HCT116 (cell line): ENCODE measurements at regions not wholly inside any gene's neighbourhood (a gene's known extent, or its start where the extent isn't known, plus 50 kb on each side); places are given as distances from the start of the nearest gene placed in this dataset.

Experiments used
- ATAC-seq: fragments of 200-7000 bp; cut with Tn5 transposase; 2 replicates; pipeline ENCODE4 v1.9.1; 2020; ENCODE audit warnings: mild to moderate bottlenecking, moderate library complexity
- BruUV-seq: library from RNA; stranded (reverse); fragments of 400-500 nt; replicated peaks from 2 replicates; lab custom pipeline; 2021; lab: Mats Ljungman, UMichigan
- CTCF ChIA-PET: fragments of 300-600 bp; sonication (Branson Sonifier 250); formaldehyde crosslinking; loops from one replicate; lab custom pipeline; 2021; ENCODE audit warnings: antibody characterized with exemption; lab: Charles Lee
- POLR2A ChIA-PET: fragments of 300-600, 350-600 bp; sonication (Branson Sonifier 250); formaldehyde crosslinking; loops from one replicate; lab custom pipeline; 2021; ENCODE audit warnings: antibody characterized with exemption; lab: Charles Lee
- RAD21 ChIA-PET, 2 experiments: fragments of 300-600 bp; sonication (Branson Sonifier 250); formaldehyde crosslinking; loops; one replicate each; lab custom pipeline; 2023; ENCODE audit warnings: low total read pairs in 2 of 2; ENCODE audit not compliant: uncharacterized antibody in 2 of 2, unreplicated experiment in 2 of 2, low non-redundant PET in 1 of 2; lab: Charles Lee
- DNase-seq: peaks from one replicate; pipeline ENCODE4 v3.0.0-alpha.2; 2010; ENCODE audit warnings: low read depth, low spot score
- H2AFZ ChIP-seq: fragments of 200-600 bp; shearing (Covaris generic), sonication (generic); 2 replicates; pipeline ENCODE4 v1.6.1; 2017; ENCODE audit warnings: low read depth, mixed run types, mixed read lengths, antibody characterized with exemption, low read length; ENCODE audit not compliant: poor library complexity, severe bottlenecking
- H3K27ac ChIP-seq: 2 replicates; pipeline ENCODE4 v1.5.1; 2012; ENCODE audit warnings: low read depth, low read length
- H3K27me3 ChIP-seq: fragments of 200-600 bp; sonication (generic); 2 replicates; pipeline ENCODE4 v1.6.1; 2016; ENCODE audit warnings: mixed run types, low read length, mixed read lengths; ENCODE audit not compliant: insufficient read depth
- H3K36me3 ChIP-seq, 2 experiments: fragments of 200-500 bp in 1 of 2; fragments of 200-600 bp in 1 of 2; sonication (Bioruptor generic) in 1 of 2; sonication (generic) in 1 of 2; 2 replicates each; pipeline versions ENCODE4 v1.5.1 to v1.6.1; 2014 to 2016; ENCODE audit warnings: low read length in 2 of 2, inconsistent platforms in 1 of 2, mixed read lengths in 1 of 2, mixed run types in 1 of 2; ENCODE audit not compliant: insufficient read depth in 2 of 2, control insufficient read depth in 1 of 2
- H3K4me1 ChIP-seq, 2 experiments: fragments of 200-600 bp in 1 of 2; sonication (generic) in 1 of 2; 2 replicates each; pipeline versions ENCODE4 v1.5.1 to v1.6.1; 2012 to 2017; ENCODE audit warnings: low read length in 2 of 2, inconsistent platforms in 1 of 2, mild to moderate bottlenecking in 1 of 2, mixed read lengths in 1 of 2, mixed run types in 1 of 2, moderate library complexity in 1 of 2; ENCODE audit not compliant: insufficient read depth in 2 of 2, control insufficient read depth in 1 of 2
- H3K4me2 ChIP-seq: fragments of 200-600 bp; sonication (generic); 2 replicates; pipeline ENCODE4 v1.6.1; 2017; ENCODE audit warnings: mixed run types, low read length, mixed read lengths
- H3K4me3 ChIP-seq, 2 experiments: fragments of 200-600 bp in 1 of 2; sonication (generic) in 1 of 2; replicated peaks in 1 of 2; 2 replicates each; pipeline ENCODE4 v1.5.1; 2011 to 2016; ENCODE audit warnings: low read length in 2 of 2, control low read depth in 1 of 2, low read depth in 1 of 2, mild to moderate bottlenecking in 1 of 2, mixed read lengths in 1 of 2, mixed run types in 1 of 2
- H3K79me2 ChIP-seq: fragments of 200-600 bp; sonication (generic); 2 replicates; pipeline ENCODE4 v1.6.1; 2017; ENCODE audit warnings: mild to moderate bottlenecking, mixed run types, low read length, moderate library complexity, mixed read lengths; ENCODE audit not compliant: insufficient read depth
- H3K9ac ChIP-seq: fragments of 200-600 bp; sonication (generic); 2 replicates; pipeline ENCODE4 v1.6.1; 2016; ENCODE audit warnings: low read length, mixed read lengths
- H3K9me2 ChIP-seq: fragments of 200-600 bp; sonication (generic), shearing (Covaris generic); 2 replicates; pipeline ENCODE4 v1.6.1; 2017; ENCODE audit warnings: mixed run types, mild to moderate bottlenecking, moderate library complexity; ENCODE audit not compliant: insufficient read depth
- H3K9me3 ChIP-seq, 2 experiments: fragments of 200-500 bp in 1 of 2; fragments of 200-600 bp in 1 of 2; sonication (Bioruptor generic) in 1 of 2; sonication (generic) in 1 of 2; 2 replicates each; pipeline ENCODE4 v1.6.1; 2014 to 2017; ENCODE audit warnings: low read length in 2 of 2, mixed read lengths in 2 of 2, inconsistent platforms in 1 of 2, low read depth in 1 of 2, mild to moderate bottlenecking in 1 of 2, mixed run types in 1 of 2, moderate library complexity in 1 of 2; ENCODE audit not compliant: control insufficient read depth in 1 of 2, insufficient read depth in 1 of 2
- H4K20me1 ChIP-seq: fragments of 200-600 bp; sonication (generic), shearing (Covaris generic); 2 replicates; pipeline ENCODE4 v1.6.1; 2017; ENCODE audit warnings: mixed run types, mild to moderate bottlenecking, moderate library complexity; ENCODE audit not compliant: insufficient read depth
- CBX3 ChIP-seq: IDR thresholded peaks from 2 replicates; pipeline ENCODE4 v1.6.1; 2012; ENCODE audit warnings: low read depth
- CEBPB ChIP-seq: IDR thresholded peaks from 2 replicates; pipeline ENCODE4 v1.6.1; 2012; ENCODE audit warnings: low read depth
- ELF1 ChIP-seq: IDR thresholded peaks from 2 replicates; pipeline ENCODE4 v1.6.1; 2012; ENCODE audit warnings: low read depth, borderline replicate concordance
- FOSL1 ChIP-seq: IDR thresholded peaks from 2 replicates; pipeline ENCODE4 v1.6.1; 2012; ENCODE audit warnings: low read depth
- JUND ChIP-seq: IDR thresholded peaks from 2 replicates; pipeline ENCODE4 v1.6.1; 2012
- POLR2A ChIP-seq: IDR thresholded peaks from 2 replicates; pipeline ENCODE4 v1.7.0; 2011; ENCODE audit warnings: borderline replicate concordance; ENCODE audit not compliant: insufficient read depth, insufficient read length; ENCODE audit errors: extremely low read depth
- POLR2AphosphoS5 ChIP-seq: IDR thresholded peaks from 2 replicates; pipeline ENCODE4 v1.6.1; 2011; ENCODE audit warnings: mild to moderate bottlenecking, low read depth, low read length, moderate library complexity
- RAD21 ChIP-seq: IDR thresholded peaks from 2 replicates; pipeline ENCODE4 v1.6.1; 2012; ENCODE audit warnings: low read depth, mild to moderate bottlenecking
- SIN3A ChIP-seq: IDR thresholded peaks from 2 replicates; pipeline ENCODE4 v1.6.1; 2012; ENCODE audit warnings: low read depth
- SP1 ChIP-seq: IDR thresholded peaks from 2 replicates; pipeline ENCODE4 v1.6.1; 2012; ENCODE audit warnings: low read depth
- SRF ChIP-seq: IDR thresholded peaks from 2 replicates; pipeline ENCODE4 v1.6.1; 2012; ENCODE audit warnings: low read depth
- YY1 ChIP-seq: IDR thresholded peaks from 2 replicates; pipeline ENCODE4 v1.6.1; 2011; ENCODE audit warnings: low read length, low read depth, moderate library complexity, mild to moderate bottlenecking; ENCODE audit not compliant: insufficient replicate concordance; ENCODE audit errors: extremely low read depth
- ZFX ChIP-seq: fragments of 450-650 bp; IDR thresholded peaks from 2 replicates; pipeline ENCODE4 v1.6.1; 2017
- ZNF274 ChIP-seq: fragments of 200-500 bp; sonication (Bioruptor generic); IDR thresholded peaks from 2 replicates; pipeline ENCODE4 v1.6.1; 2014; ENCODE audit warnings: mild to moderate bottlenecking, low read depth, low read length, inconsistent platforms
- intact Hi-C: fragments of 100-400 bp; cut with micrococcal nuclease; formaldehyde crosslinking; loops from 2 replicates; pipeline ENCODE4 v1.10.0; 2022
- TF ChIP-seq, protein P1 (sequence below): IDR thresholded peaks from 2 replicates; pipeline ENCODE4 v1.6.1; 2012
- TF ChIP-seq, protein P2 (sequence below): IDR thresholded peaks from 2 replicates; pipeline ENCODE4 v1.6.1; 2012
- TF ChIP-seq, protein P3 (sequence below): IDR thresholded peaks from 2 replicates; pipeline ENCODE4 v1.6.1; 2012; ENCODE audit warnings: low read depth

DNA sequence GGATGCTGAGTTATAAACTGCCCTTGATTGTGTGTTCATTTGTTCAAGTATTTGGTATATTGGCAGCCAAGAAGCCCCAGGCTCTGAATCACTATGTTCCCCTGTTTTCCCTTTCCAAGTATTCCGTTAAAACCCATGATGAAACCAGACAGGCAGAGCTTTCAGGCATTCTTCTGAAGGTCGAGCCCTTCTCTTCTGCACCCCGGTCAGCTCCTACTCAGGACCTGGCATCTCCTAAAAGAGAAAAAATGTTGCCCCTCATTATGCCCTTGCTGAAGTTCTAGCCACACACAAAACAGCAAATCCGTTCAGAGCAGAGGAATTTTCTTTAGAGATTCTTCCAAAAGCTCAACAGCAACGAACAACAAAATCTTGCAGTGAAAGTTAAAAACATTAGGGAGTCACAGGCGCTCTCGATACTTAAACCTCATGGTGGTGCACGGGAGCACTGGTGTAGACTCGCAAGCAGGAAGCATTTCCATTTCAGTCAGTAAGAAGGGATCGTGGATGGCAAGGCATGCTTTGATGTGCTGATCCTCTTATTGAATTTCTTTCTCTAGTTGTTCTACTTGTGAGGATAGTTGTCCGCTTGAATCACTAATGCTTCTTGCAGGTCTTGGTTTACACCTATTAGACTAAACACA, 264.9 kb downstream of the SKIDA1 start:
- no peaks in the 10 kb centered on the region for H3K27me3 ChIP-seq
- H3K36me3 ChIP-seq = no peaks in the 10 kb centered on the region
- H4K20me1 ChIP-seq = no peaks in the 10 kb centered on the region
- DNase-seq = no peak
- peaks cover 4% of the 10 kb centered on the region in 2 experiments for H3K4me1 ChIP-seq
- H3K79me2 ChIP-seq = no peaks in the 10 kb centered on the region
- CTCF ChIA-PET = no interaction called here
- intact Hi-C loops = no loop called here
- H3K4me2 ChIP-seq = no peak overlapping the region
- H3K9me3 ChIP-seq = no peaks in the 10 kb centered on the region
- TF ChIP-seq SP1 = no peak
- no peak for TF ChIP-seq POLR2A
- no peak for TF ChIP-seq ZNF274
- no peak overlapping the region for H3K9ac ChIP-seq
- POLR2A ChIA-PET = no interaction called here
- no peak overlapping the region for H3K4me3 ChIP-seq
- H3K27ac ChIP-seq = no peak overlapping the region
- no peaks in the 10 kb centered on the region for H3K9me2 ChIP-seq
- H2AFZ ChIP-seq = no peak overlapping the region
- RAD21 ChIA-PET = no interaction called here
- ATAC-seq = no peak
- no TSS peak for BruUV-seq

DNA sequence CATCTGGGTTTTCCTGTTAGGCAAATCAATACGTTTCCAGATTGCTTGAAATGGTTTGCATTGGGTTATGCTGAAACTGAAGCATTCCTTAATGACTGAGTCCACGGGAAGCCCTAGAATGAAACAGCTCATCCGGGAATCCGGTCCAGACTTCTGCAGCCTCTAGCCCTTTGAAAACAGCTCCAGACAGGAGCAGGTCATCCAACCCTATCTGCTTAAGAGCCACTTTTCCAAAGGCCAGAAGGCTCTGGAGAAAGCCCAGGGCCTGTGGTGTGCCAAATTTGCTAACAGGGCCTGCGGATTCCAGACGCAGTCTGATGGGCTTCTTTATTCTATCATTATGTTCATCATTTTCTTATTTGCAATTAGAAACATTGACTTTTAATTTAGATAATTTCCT, 265.4 kb downstream of the SKIDA1 start:
- no peaks in the 10 kb centered on the region for H3K36me3 ChIP-seq
- no peak overlapping the region for H2AFZ ChIP-seq
- H3K27me3 ChIP-seq = no peaks in the 10 kb centered on the region
- ChIA-PET RAD21 (no interaction called here), POLR2A (no interaction called here), CTCF (no interaction called here)
- H3K9me2 ChIP-seq = no peaks in the 10 kb centered on the region
- H3K4me1 ChIP-seq = no peaks in the 10 kb centered on the region
- no peaks in the 10 kb centered on the region for H4K20me1 ChIP-seq
- TF ChIP-seq ELF1 = no peak
- no peak for TF ChIP-seq ZNF274
- no peak for TF ChIP-seq JUND
- TF ChIP-seq SRF = no peak
- no peak for TF ChIP-seq YY1
- TF ChIP-seq RAD21 = no peak
- TF ChIP-seq CBX3 = no peak
- TF ChIP-seq SIN3A = no peak
- no peak for TF ChIP-seq CEBPB
- TF ChIP-seq POLR2AphosphoS5 = no peak
- TF ChIP-seq SP1 = no peak
- no peak for TF ChIP-seq POLR2A
- TF ChIP-seq FOSL1 = no peak
- TF ChIP-seq ZFX = no peak
- TF ChIP-seq, protein P1, sequence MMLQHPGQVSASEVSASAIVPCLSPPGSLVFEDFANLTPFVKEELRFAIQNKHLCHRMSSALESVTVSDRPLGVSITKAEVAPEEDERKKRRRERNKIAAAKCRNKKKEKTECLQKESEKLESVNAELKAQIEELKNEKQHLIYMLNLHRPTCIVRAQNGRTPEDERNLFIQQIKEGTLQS = no peak
- TF ChIP-seq, protein P2, sequence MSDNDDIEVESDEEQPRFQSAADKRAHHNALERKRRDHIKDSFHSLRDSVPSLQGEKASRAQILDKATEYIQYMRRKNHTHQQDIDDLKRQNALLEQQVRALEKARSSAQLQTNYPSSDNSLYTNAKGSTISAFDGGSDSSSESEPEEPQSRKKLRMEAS = no peak
- TF ChIP-seq, protein P3, sequence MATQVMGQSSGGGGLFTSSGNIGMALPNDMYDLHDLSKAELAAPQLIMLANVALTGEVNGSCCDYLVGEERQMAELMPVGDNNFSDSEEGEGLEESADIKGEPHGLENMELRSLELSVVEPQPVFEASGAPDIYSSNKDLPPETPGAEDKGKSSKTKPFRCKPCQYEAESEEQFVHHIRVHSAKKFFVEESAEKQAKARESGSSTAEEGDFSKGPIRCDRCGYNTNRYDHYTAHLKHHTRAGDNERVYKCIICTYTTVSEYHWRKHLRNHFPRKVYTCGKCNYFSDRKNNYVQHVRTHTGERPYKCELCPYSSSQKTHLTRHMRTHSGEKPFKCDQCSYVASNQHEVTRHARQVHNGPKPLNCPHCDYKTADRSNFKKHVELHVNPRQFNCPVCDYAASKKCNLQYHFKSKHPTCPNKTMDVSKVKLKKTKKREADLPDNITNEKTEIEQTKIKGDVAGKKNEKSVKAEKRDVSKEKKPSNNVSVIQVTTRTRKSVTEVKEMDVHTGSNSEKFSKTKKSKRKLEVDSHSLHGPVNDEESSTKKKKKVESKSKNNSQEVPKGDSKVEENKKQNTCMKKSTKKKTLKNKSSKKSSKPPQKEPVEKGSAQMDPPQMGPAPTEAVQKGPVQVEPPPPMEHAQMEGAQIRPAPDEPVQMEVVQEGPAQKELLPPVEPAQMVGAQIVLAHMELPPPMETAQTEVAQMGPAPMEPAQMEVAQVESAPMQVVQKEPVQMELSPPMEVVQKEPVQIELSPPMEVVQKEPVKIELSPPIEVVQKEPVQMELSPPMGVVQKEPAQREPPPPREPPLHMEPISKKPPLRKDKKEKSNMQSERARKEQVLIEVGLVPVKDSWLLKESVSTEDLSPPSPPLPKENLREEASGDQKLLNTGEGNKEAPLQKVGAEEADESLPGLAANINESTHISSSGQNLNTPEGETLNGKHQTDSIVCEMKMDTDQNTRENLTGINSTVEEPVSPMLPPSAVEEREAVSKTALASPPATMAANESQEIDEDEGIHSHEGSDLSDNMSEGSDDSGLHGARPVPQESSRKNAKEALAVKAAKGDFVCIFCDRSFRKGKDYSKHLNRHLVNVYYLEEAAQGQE = no peak
- H3K4me2 ChIP-seq = no peak overlapping the region
- no peak overlapping the region for H3K4me3 ChIP-seq
- ATAC-seq = no peak
- no peak overlapping the region for H3K9ac ChIP-seq
- intact Hi-C loops = no loop called here
- H3K9me3 ChIP-seq = no peaks in the 10 kb centered on the region
- no peaks in the 10 kb centered on the region for H3K79me2 ChIP-seq
- H3K27ac ChIP-seq = no peak overlapping the region
- DNase-seq = no peak
- BruUV-seq = no TSS peak
